SK-N-SH (cell line): ENCODE measurements at regions not wholly inside any gene's neighbourhood (a gene's known extent, or its start where the extent isn't known, plus 50 kb on each side); places are given as distances from the start of the nearest gene placed in this dataset.

ENCODE experiments used
- CTCF ChIA-PET: fragments of 300-600, 350-600 bp; formaldehyde crosslinking; extraction: SDS; loops from one replicate; lab custom pipeline; 2021; lab: Yijun Ruan, JAX
- POLR2A ChIA-PET: fragments of 350-600 bp; sonication (Branson Sonifier 250); formaldehyde crosslinking; extraction: SDS; loops from one replicate; lab custom pipeline; 2020; ENCODE audit warnings: antibody characterized with exemption, inconsistent platforms; lab: Yijun Ruan, JAX
- DNase-seq: peaks from one replicate; pipeline ENCODE4 v3.0.0; 2012
- H2AFZ ChIP-seq: fragments of 200-600 bp; sonication (generic); 2 replicates; pipeline ENCODE4 v1.8.1; 2016; ENCODE audit warnings: antibody characterized with exemption, mild to moderate bottlenecking, low read depth
- H3F3A ChIP-seq: fragments of 200-600 bp; sonication (generic); replicated peaks from 2 replicates; pipeline ENCODE3; 2016; ENCODE audit warnings: antibody characterized with exemption, mild to moderate bottlenecking; ENCODE audit not compliant: insufficient read depth
- H3K27ac ChIP-seq, 2 experiments: fragments of 200-500 bp in 1 of 2; fragments of 200-600 bp in 1 of 2; sonication (Bioruptor generic) in 1 of 2; sonication (generic), shearing (Covaris generic) in 1 of 2; 2 replicates each; pipeline versions ENCODE4 v1.5.1 to v1.6.1; 2014 to 2016; ENCODE audit warnings: low read depth in 2 of 2, inconsistent platforms in 1 of 2, low read length in 1 of 2, mild to moderate bottlenecking in 1 of 2, mixed read lengths in 1 of 2
- H3K27me3 ChIP-seq: fragments of 200-600 bp; sonication (generic), shearing (Covaris generic); 2 replicates; pipeline ENCODE4 v1.6.1; 2016; ENCODE audit warnings: mixed run types; ENCODE audit not compliant: insufficient read depth
- H3K36me3 ChIP-seq, 2 experiments: fragments of 200-500 bp in 1 of 2; fragments of 200-600 bp in 1 of 2; sonication (Bioruptor generic) in 1 of 2; sonication (generic) in 1 of 2; replicated peaks in 1 of 2; 2 replicates each; pipeline versions ENCODE3 to v1.5.1; 2014 to 2016; ENCODE audit warnings: low read length in 1 of 2, mild to moderate bottlenecking in 1 of 2; ENCODE audit not compliant: insufficient read depth in 2 of 2, control insufficient read depth in 1 of 2
- H3K4me1 ChIP-seq, 2 experiments: fragments of 200-500 bp in 1 of 2; fragments of 200-600 bp in 1 of 2; sonication (Bioruptor generic) in 1 of 2; sonication (generic), shearing (Covaris generic) in 1 of 2; 2 replicates each; pipeline versions ENCODE4 v1.5.1 to v1.6.1; 2014 to 2016; ENCODE audit warnings: low read depth in 1 of 2, low read length in 1 of 2, mixed run types in 1 of 2; ENCODE audit not compliant: insufficient read depth in 2 of 2, control insufficient read depth in 1 of 2
- H3K4me2 ChIP-seq: fragments of 200-600 bp; sonication (generic), shearing (Covaris generic); 2 replicates; pipeline ENCODE4 v1.6.1; 2017; ENCODE audit warnings: mixed run types
- H3K4me3 ChIP-seq, 2 experiments: fragments of 200-500 bp in 1 of 2; fragments of 200-600 bp in 1 of 2; sonication (Bioruptor generic) in 1 of 2; sonication (generic), shearing (Covaris generic) in 1 of 2; 2 replicates each; pipeline versions ENCODE4 v1.5.1 to v1.8.1; 2014 to 2016; ENCODE audit warnings: low read depth in 2 of 2, inconsistent platforms in 1 of 2, low read length in 1 of 2, mild to moderate bottlenecking in 1 of 2, mixed read lengths in 1 of 2, moderate library complexity in 1 of 2
- H3K79me2 ChIP-seq: fragments of 200-600 bp; sonication (generic); 2 replicates; pipeline ENCODE4 v1.8.1; 2017; ENCODE audit warnings: mild to moderate bottlenecking; ENCODE audit not compliant: insufficient read depth
- H3K9ac ChIP-seq: fragments of 200-600 bp; sonication (generic); 2 replicates; pipeline ENCODE4 v1.6.1; 2017; ENCODE audit warnings: mixed run types
- H3K9me2 ChIP-seq: fragments of 200-600 bp; sonication (generic); 2 replicates; pipeline ENCODE4 v1.6.1; 2017; ENCODE audit warnings: mixed run types
- H3K9me3 ChIP-seq: fragments of 200-600 bp; sonication (generic); 2 replicates; pipeline ENCODE4 v1.6.1; 2017; ENCODE audit warnings: mixed run types, mild to moderate bottlenecking, moderate library complexity
- H4K20me1 ChIP-seq: fragments of 200-600 bp; sonication (generic); 2 replicates; pipeline ENCODE4 v1.6.1; 2017; ENCODE audit warnings: mild to moderate bottlenecking, mixed run types; ENCODE audit not compliant: insufficient read depth
- FOSL2 ChIP-seq: IDR thresholded peaks from 2 replicates; pipeline ENCODE4 v1.4.0; 2012; ENCODE audit warnings: low read depth, mild to moderate bottlenecking, moderate library complexity, borderline replicate concordance
- FOXJ3 ChIP-seq: sonication (generic); formaldehyde crosslinking; IDR thresholded peaks from 2 replicates; pipeline ENCODE4 v1.5.1; 2020; ENCODE audit warnings: mild to moderate bottlenecking, missing genetic modification reagents
- FOXM1 ChIP-seq: IDR thresholded peaks from 2 replicates; pipeline ENCODE4 v1.4.0; 2012; ENCODE audit warnings: low read depth, mild to moderate bottlenecking
- JUND ChIP-seq: IDR thresholded peaks from 2 replicates; pipeline ENCODE4 v1.4.0; 2012
- MXI1 ChIP-seq: IDR thresholded peaks from 2 replicates; pipeline ENCODE4 v1.6.1; 2012; ENCODE audit warnings: mild to moderate bottlenecking, low read depth, low read length, improper control_type of control experiment
- NFIC ChIP-seq: IDR thresholded peaks from 2 replicates; pipeline ENCODE4 v1.4.0; 2012; ENCODE audit warnings: borderline replicate concordance
- RCOR1 ChIP-seq: fragments of 150-350 bp; IDR thresholded peaks from 2 replicates; pipeline ENCODE4 v1.6.1; 2017; ENCODE audit warnings: antibody characterized with exemption, low read length
- SIN3A ChIP-seq: IDR thresholded peaks from 2 replicates; pipeline ENCODE4 v1.6.1; 2012; ENCODE audit warnings: low read depth, mild to moderate bottlenecking, low read length, moderate library complexity, borderline replicate concordance
- SMC3 ChIP-seq: IDR thresholded peaks from 2 replicates; pipeline ENCODE4 v1.6.1; 2012; ENCODE audit warnings: low read depth, low read length, improper control_type of control experiment
- TAF1 ChIP-seq: IDR thresholded peaks from 2 replicates; pipeline ENCODE4 v1.6.1; 2012; ENCODE audit warnings: low read depth, mild to moderate bottlenecking, low read length, moderate library complexity, borderline replicate concordance
- WGBS: methylation state at CpG from one replicate; pipeline ENCODE4 v1.1.6; 2017; ENCODE audit warnings: low lambda C conversion rate; 5-methylcytosine and 5-hydroxymethylcytosine counted together
- TF ChIP-seq, protein P1 (sequence below): fragments of 150-350 bp; IDR thresholded peaks from 2 replicates; pipeline ENCODE4 v1.6.1; 2016; ENCODE audit warnings: mild to moderate bottlenecking, low read depth, low read length
- TF ChIP-seq, protein P2 (sequence below): IDR thresholded peaks from 2 replicates; pipeline ENCODE4 v1.4.0; 2012; ENCODE audit warnings: low read depth, borderline replicate concordance
- TF ChIP-seq, protein P3 (sequence below): IDR thresholded peaks from 2 replicates; pipeline ENCODE4 v1.4.0; 2012; ENCODE audit warnings: low read depth, borderline replicate concordance
- TF ChIP-seq, protein P4 (sequence below): IDR thresholded peaks from 2 replicates; pipeline ENCODE4; 2012
- TF ChIP-seq, protein P5 (sequence below): IDR thresholded peaks from 2 replicates; pipeline ENCODE4 v1.6.1; 2012; ENCODE audit warnings: mild to moderate bottlenecking, low read depth, low read length, moderate library complexity

DNA sequence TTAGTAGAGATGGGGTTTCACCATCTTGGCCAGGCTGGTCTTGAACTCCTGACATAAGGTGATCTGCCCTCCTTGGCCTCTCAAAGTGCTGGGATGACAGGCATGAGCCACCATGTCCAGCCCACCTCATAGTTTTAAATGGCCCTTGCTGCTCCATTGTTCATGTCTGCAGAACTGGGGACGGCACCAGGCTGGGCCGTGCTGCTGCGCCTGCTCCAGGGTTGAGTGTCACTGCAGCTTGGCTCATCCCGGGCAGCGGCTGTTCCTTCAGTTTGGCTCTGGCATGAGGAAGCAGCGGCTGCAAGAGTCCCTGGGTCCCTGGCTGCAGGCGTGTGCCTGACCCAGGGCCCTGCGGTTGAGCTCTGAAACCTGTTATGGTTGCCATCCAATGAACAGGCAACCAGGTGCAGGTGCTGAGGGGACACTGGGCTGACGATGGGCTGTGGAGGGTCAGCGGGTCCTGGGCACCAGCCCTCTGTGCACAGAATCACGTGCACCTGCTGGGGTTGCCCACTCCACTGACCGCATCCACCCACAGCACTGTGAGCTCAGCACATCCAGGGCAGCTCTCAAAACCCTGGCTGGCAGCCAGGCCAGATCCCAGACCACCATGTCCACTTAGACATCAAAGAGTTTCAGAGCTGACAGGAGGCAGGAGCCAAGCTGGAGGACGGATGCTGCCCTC is 70.2 kb upstream of the PPP2R2D start (continued):
- no peak for TF ChIP-seq NFIC
- no peak for TF ChIP-seq MXI1
- TF ChIP-seq, protein P1, sequence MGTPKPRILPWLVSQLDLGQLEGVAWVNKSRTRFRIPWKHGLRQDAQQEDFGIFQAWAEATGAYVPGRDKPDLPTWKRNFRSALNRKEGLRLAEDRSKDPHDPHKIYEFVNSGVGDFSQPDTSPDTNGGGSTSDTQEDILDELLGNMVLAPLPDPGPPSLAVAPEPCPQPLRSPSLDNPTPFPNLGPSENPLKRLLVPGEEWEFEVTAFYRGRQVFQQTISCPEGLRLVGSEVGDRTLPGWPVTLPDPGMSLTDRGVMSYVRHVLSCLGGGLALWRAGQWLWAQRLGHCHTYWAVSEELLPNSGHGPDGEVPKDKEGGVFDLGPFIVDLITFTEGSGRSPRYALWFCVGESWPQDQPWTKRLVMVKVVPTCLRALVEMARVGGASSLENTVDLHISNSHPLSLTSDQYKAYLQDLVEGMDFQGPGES = no peak
- no peak for TF ChIP-seq RCOR1

DNA sequence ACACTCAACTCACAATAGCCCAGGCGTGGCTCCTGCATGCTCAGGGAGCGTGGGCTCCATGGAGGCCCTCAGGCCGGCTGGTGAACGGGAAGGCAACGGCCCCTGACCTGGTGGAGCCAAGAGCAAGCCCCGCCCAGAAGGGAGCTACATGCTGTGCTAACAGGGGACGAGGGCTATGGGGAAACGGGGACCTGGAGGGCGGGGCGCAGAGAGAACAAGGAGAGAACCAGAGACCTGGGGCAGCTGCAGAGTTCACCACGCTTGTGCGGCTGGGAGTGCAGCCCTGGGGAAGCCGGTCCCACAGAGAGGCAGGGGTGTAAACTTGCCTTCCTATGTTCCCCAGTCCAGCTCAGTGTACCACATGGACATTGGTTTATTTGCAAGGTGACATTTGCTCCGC is 69.2 kb upstream of the PPP2R2D start:
- no peak overlapping the region for H3K27ac ChIP-seq
- WGBS = 38% methylated on average over 14 of the region's 14 CpGs

More for the DNA sequence above, 69.2 kb upstream of the PPP2R2D start:
- no peaks in the 10 kb centered on the region for H3F3A ChIP-seq
- H3K27me3 ChIP-seq = no peaks in the 10 kb centered on the region
- peaks cover 0 to 5% of the 10 kb centered on the region in 2 experiments; a peak in 1 of 4 replicates for H3K4me1 ChIP-seq
- H3K79me2 ChIP-seq = no peaks in the 10 kb centered on the region
- H3K9ac ChIP-seq = no peak overlapping the region
- DNase-seq = no peak
- no peaks in the 10 kb centered on the region for H4K20me1 ChIP-seq
- H3K4me2 ChIP-seq = no peak overlapping the region
- H2AFZ ChIP-seq = no peak overlapping the region
- CTCF ChIA-PET = interaction anchor here (0.8 to 1.6 kb wide), 3 partner anchors 8 to 45 kb away, joined by 3 to 6 read pairs (median 5); no protein-coding TSS in a partner anchor
- TF ChIP-seq TAF1 (no peak), FOXJ3 (CRISPR knock-in tag) (no peak), SIN3A (no peak), JUND (no peak), SMC3 (no peak), FOXM1 (no peak), FOSL2 (no peak)
- TF ChIP-seq, protein P2, sequence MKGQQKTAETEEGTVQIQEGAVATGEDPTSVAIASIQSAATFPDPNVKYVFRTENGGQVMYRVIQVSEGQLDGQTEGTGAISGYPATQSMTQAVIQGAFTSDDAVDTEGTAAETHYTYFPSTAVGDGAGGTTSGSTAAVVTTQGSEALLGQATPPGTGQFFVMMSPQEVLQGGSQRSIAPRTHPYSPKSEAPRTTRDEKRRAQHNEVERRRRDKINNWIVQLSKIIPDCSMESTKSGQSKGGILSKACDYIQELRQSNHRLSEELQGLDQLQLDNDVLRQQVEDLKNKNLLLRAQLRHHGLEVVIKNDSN = no peak
- TF ChIP-seq, protein P3, sequence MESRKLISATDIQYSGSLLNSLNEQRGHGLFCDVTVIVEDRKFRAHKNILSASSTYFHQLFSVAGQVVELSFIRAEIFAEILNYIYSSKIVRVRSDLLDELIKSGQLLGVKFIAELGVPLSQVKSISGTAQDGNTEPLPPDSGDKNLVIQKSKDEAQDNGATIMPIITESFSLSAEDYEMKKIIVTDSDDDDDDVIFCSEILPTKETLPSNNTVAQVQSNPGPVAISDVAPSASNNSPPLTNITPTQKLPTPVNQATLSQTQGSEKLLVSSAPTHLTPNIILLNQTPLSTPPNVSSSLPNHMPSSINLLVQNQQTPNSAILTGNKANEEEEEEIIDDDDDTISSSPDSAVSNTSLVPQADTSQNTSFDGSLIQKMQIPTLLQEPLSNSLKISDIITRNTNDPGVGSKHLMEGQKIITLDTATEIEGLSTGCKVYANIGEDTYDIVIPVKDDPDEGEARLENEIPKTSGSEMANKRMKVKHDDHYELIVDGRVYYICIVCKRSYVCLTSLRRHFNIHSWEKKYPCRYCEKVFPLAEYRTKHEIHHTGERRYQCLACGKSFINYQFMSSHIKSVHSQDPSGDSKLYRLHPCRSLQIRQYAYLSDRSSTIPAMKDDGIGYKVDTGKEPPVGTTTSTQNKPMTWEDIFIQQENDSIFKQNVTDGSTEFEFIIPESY = no peak
- TF ChIP-seq, protein P4, sequence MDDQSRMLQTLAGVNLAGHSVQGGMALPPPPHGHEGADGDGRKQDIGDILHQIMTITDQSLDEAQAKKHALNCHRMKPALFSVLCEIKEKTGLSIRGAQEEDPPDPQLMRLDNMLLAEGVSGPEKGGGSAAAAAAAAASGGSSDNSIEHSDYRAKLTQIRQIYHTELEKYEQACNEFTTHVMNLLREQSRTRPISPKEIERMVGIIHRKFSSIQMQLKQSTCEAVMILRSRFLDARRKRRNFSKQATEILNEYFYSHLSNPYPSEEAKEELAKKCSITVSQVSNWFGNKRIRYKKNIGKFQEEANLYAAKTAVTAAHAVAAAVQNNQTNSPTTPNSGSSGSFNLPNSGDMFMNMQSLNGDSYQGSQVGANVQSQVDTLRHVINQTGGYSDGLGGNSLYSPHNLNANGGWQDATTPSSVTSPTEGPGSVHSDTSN = no peak
- TF ChIP-seq, protein P5, sequence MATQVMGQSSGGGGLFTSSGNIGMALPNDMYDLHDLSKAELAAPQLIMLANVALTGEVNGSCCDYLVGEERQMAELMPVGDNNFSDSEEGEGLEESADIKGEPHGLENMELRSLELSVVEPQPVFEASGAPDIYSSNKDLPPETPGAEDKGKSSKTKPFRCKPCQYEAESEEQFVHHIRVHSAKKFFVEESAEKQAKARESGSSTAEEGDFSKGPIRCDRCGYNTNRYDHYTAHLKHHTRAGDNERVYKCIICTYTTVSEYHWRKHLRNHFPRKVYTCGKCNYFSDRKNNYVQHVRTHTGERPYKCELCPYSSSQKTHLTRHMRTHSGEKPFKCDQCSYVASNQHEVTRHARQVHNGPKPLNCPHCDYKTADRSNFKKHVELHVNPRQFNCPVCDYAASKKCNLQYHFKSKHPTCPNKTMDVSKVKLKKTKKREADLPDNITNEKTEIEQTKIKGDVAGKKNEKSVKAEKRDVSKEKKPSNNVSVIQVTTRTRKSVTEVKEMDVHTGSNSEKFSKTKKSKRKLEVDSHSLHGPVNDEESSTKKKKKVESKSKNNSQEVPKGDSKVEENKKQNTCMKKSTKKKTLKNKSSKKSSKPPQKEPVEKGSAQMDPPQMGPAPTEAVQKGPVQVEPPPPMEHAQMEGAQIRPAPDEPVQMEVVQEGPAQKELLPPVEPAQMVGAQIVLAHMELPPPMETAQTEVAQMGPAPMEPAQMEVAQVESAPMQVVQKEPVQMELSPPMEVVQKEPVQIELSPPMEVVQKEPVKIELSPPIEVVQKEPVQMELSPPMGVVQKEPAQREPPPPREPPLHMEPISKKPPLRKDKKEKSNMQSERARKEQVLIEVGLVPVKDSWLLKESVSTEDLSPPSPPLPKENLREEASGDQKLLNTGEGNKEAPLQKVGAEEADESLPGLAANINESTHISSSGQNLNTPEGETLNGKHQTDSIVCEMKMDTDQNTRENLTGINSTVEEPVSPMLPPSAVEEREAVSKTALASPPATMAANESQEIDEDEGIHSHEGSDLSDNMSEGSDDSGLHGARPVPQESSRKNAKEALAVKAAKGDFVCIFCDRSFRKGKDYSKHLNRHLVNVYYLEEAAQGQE = no peak
- no peaks in the 10 kb centered on the region for H3K36me3 ChIP-seq
- H3K9me2 ChIP-seq = no peaks in the 10 kb centered on the region
- POLR2A ChIA-PET = no interaction called here
- no peak overlapping the region for H3K4me3 ChIP-seq
- H3K9me3 ChIP-seq = no peaks in the 10 kb centered on the region
